ENCODE measurements at regions not wholly inside any gene's neighbourhood (a gene's known extent, or its start where the extent isn't known, plus 50 kb on each side); places are given as distances from the start of the nearest gene placed in this dataset.

DNA sequence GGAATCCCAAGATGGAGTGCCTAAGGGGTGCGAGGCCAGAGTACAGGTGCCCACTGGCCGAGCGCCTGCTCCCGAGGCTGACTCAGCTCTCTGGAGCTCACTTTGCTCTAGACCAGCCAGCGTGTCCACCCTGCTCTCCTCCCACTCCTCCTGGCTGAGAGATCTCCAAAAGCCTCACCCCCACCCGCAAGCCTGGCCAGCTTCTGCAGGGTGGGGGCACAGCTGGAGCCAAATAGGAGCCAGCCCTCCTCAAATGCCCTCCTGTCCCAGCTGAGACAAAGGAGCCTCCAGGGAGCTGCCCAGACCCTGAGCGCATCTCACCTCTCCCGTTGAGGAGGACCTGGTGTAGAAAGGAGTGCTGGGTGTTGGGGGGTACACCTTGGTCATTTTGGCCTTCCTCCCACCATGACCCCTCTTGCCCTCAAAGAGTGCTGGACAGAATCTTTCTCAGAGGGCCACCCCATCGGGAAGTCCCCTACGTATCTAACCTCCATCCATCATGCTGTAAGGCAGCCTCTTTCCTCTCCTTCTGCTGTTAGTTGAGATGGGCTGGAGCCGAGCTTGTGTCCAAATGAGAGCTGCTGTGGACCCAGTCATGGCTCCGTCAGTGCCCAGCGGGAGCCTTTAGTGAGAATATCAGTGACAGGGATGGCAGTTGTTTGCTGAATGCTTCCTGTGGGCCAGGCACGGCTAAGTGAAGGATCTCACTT lies 123.9 kb upstream of the VSTM2B start:
- intact Hi-C loops (cut with DNase I), result no loop called here
- Histone ChIP-seq H3K27ac (no peak overlapping the region), H3K4me1 (peaks cover 3% of the 10 kb centered on the region), H3K4me3 (no peak overlapping the region), H3K36me3 (no peaks in the 10 kb centered on the region), H3K9me3 (no peaks in the 10 kb centered on the region), H3K27me3 (peaks cover 4% of the 10 kb centered on the region)
- TF ChIP-seq, protein P1, sequence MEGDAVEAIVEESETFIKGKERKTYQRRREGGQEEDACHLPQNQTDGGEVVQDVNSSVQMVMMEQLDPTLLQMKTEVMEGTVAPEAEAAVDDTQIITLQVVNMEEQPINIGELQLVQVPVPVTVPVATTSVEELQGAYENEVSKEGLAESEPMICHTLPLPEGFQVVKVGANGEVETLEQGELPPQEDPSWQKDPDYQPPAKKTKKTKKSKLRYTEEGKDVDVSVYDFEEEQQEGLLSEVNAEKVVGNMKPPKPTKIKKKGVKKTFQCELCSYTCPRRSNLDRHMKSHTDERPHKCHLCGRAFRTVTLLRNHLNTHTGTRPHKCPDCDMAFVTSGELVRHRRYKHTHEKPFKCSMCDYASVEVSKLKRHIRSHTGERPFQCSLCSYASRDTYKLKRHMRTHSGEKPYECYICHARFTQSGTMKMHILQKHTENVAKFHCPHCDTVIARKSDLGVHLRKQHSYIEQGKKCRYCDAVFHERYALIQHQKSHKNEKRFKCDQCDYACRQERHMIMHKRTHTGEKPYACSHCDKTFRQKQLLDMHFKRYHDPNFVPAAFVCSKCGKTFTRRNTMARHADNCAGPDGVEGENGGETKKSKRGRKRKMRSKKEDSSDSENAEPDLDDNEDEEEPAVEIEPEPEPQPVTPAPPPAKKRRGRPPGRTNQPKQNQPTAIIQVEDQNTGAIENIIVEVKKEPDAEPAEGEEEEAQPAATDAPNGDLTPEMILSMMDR (IDR thresholded peaks at IDR 0.05), result no peak
- DNase-seq (no peak), ATAC-seq (no peak)

DNA sequence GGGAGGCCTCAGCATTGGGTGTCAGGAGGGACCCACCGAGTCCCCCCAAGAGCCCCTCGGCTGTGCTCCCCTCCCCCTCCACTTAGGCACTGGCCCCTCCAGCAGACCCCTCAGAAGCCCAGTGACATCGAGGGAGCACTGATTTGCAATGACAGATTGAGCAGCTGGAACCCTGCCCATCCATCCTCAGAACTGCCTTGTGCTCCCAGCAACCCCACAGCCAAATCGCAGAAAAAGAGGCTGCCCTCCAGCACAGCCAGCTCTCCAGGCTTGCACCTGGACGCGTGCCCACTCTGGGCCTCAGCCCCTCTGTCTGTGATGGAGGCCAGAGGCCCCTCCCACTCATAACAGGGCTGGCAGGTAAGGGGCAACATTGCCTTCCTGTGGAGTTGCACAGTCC lies 123.2 kb upstream of the VSTM2B start:
- H3K36me3 ChIP-seq, result no peaks in the 10 kb centered on the region
- peaks cover 4% of the 10 kb centered on the region for H3K27me3 ChIP-seq
- TF ChIP-seq, protein P1 (IDR thresholded peaks at IDR 0.05), result no peak
- H3K9me3 ChIP-seq, result no peaks in the 10 kb centered on the region
- peaks cover 3% of the 10 kb centered on the region for H3K4me1 ChIP-seq
- intact Hi-C loops (cut with DNase I), result no loop called here
- no peak overlapping the region for H3K27ac ChIP-seq
- ATAC-seq, result no peak
- H3K4me3 ChIP-seq, result no peak overlapping the region
- no peak for DNase-seq

DNA sequence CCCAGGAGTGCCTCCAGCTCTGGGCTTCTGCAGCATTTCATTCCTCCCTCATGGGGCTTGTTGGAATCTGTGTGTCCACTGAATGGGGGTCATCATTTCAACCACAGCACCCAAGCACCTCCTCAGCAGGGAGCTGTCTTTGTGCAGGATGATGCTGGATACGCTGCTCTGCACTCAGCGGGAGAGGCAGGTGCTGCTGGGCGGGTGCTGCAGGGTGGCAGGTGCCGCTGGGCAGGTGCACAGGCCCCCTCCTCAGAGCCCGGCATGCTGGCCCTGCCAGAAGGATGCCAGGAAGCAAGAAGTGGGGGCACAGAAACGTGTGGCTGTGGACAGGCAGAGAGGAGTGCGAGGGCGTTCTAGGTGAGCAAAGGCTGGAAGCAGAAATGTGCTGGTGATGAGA lies 121.8 kb upstream of the VSTM2B start:
- Histone ChIP-seq H3K27me3 (peaks cover 4% of the 10 kb centered on the region), H3K27ac (no peak overlapping the region), H3K4me1 (peaks cover 3% of the 10 kb centered on the region), H3K4me3 (no peak overlapping the region), H3K36me3 (no peaks in the 10 kb centered on the region), H3K9me3 (no peaks in the 10 kb centered on the region)
- TF ChIP-seq, protein P1 (IDR thresholded peaks at IDR 0.05), result no peak
- ATAC-seq (no peak), DNase-seq (no peak)
- intact Hi-C loops (cut with DNase I), result no loop called here

DNA sequence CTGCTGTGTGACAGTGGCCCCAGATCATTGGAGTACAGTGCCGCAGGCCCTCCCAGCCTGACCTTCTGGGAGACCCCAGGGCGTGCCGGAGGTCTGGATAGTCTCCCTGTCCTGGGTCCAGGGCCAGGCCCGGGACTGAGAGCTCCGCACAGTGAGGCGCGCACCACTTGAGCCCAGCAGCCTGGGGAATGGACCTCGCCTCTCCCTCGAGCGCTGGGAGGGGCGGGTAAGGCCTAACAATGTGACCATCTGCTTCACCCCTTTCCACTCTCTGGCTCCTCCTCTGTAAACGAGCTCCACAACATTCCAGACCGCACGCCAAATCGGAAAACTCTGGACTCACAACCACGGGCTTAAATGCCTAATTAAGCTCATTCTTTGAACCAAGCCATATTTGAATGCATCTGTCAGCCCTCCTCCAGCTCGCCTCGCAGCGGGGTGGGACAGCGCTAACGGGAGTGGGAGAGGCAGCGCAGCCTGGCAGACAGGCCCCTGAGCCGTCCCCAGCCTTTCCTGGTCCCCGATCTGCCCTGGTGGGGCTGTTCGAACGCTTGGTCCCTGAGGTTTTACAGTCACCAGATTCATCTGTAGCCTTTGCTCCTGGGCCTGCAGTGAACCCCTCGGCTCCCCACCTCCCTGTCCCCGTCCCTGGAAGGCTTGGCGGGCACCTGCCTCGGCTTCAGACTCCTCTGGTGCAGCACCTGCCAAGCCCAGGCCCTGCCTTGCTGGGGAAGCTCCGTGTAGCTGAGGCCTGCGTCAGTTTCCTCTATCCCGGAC lies 120.7 kb upstream of the VSTM2B start:
- Histone ChIP-seq H3K27me3 (peaks cover 4% of the 10 kb centered on the region), H3K9me3 (no peaks in the 10 kb centered on the region), H3K27ac (no peak overlapping the region), H3K4me3 (no peak overlapping the region), H3K4me1 (peaks cover 3% of the 10 kb centered on the region), H3K36me3 (no peaks in the 10 kb centered on the region)
- intact Hi-C loops (cut with DNase I), result no loop called here
- ATAC-seq, result peak; percentile 53
- no peak for DNase-seq
- TF ChIP-seq, protein P1 (IDR thresholded peaks at IDR 0.05), result no peak

DNA sequence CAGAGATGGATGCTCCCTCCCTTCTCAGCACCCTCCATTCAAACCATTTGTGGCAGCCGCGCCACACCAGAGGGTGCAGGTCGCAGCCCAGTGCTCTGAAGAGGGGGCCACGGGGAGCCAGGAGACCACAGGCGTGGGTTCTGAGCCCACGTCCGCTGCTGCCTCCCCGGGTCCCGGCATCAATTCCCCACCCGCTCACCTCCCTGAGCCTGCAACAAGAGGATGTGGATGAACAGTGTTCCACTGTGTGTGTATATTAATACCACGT lies 120.1 kb upstream of the VSTM2B start:
- intact Hi-C loops (cut with DNase I), result no loop called here
- H3K27ac ChIP-seq, result no peak overlapping the region

More for the DNA sequence above, 120.1 kb upstream of the VSTM2B start:
- no peak overlapping the region for H3K4me3 ChIP-seq
- no peaks in the 10 kb centered on the region for H3K9me3 ChIP-seq
- H3K36me3 ChIP-seq, result no peaks in the 10 kb centered on the region
- DNase-seq (no peak), ATAC-seq (no peak)
- TF ChIP-seq, protein P1 (IDR thresholded peaks at IDR 0.05), result no peak
- H3K4me1 ChIP-seq, result peaks cover 3% of the 10 kb centered on the region
- H3K27me3 ChIP-seq, result peaks cover 4% of the 10 kb centered on the region
